H4 (cell line): ENCODE measurements at regions not wholly inside any gene's neighbourhood (a gene's known extent, or its start where the extent isn't known, plus 50 kb on each side); places are given as distances from the start of the nearest gene placed in this dataset.

Source experiments
- DNase-seq: peaks from one replicate; pipeline ENCODE4 v3.0.0-alpha.2; 2015; ENCODE audit warnings: low spot score

GRCh38 chr1:232201024-232201423 lies 428.9 kb downstream of the SIPA1L2 start:
- DNase-seq = no peak

GRCh38 chr1:232196042-232196441 lies 433.9 kb downstream of the SIPA1L2 start:
- no peak for DNase-seq

DNA sequence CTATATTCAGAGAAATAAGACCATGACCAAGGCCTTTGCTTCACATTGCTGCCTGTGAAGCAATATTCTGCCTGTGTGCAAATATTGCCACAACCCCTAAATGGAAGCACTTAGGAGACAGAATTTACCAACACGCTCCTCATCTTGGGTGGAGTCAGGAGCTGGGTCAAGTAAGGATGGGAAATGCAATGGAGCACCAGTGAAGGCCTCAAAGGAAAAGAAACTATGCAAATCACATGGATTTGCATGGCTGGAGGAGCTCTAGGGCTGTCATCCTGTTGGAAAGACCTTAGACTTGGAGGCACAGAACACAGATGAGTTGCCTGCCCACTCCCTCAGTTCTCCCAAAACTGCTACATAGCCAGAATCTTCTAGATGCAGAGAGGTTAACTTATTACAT lies 435.5 kb downstream of the SIPA1L2 start:
- DNase-seq = no peak

DNA sequence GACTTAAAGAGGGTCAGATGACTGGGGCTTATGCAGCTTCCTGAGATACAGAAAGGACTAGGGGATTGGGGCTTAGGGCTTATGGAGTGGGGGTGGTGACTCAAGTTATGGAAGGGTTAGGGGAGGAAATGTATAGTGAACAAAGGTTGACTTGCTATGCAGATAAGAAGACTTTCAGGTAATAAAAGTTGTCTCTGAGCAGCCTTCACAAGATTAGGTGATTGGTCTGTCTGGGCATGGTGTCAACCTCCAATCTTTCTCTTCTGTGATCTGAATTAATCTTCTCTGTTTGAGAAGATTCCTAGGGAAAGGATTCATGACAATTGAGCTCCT lies 436.5 kb downstream of the SIPA1L2 start:
- DNase-seq = no peak

- no peak for DNase-seq
These were observed 437.0 kb downstream of the SIPA1L2 start for GRCh38 chr1:232192781-232193450.

- DNase-seq = no peak
These were observed 438.4 kb downstream of the SIPA1L2 start for GRCh38 chr1:232191560-232191959.

- no peak for DNase-seq
These were observed 441.6 kb downstream of the SIPA1L2 start for GRCh38 chr1:232188318-232188717.

GRCh38 chr1:232186931-232187330 lies 443.0 kb downstream of the SIPA1L2 start:
- no peak for DNase-seq

DNA sequence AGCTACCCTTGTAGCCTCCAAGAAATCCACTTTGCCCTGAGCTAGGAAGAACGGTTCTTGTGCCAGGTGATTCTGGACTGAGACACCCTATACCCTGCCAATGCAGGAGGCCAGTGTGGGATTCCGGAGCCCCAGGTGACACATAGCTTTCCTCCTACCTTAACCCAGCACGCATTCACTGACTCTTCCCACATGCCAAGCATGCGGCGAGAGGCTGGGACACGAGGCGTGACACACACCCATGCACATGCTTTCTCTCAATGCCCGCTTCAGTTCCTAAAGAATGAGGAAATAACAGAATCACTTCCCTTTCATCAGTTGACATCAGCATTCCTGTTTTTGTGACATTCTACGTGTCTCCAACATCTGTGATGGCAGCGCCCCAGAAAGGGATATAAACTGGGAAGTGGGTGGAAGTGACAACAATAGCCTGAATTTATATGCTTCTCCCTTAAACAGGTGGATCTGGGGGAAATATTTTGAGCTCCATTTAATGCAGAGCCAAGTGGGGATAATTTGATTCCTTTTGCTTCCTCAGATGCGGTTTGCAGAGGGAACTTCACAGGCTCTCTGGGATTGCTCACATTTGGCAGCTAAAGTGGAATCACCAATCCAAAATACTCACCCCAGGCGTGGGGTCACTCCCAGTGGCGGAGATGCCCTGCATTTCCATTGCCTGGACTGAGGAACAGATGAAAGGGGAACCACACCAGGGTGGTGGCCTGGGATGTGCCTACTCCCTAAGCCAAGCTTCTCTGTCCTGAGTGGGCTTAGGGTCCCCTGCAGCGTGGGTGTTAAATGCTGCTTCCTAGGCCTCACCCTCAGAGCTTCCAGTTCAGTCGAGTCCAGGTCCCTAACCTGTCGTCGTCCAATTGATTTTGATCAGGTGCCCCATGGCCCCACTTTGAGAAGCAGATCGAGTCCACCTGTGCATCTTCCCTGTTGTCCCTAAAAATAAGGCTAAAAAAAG lies 445.1 kb downstream of the SIPA1L2 start:
- no peak for DNase-seq

DNA sequence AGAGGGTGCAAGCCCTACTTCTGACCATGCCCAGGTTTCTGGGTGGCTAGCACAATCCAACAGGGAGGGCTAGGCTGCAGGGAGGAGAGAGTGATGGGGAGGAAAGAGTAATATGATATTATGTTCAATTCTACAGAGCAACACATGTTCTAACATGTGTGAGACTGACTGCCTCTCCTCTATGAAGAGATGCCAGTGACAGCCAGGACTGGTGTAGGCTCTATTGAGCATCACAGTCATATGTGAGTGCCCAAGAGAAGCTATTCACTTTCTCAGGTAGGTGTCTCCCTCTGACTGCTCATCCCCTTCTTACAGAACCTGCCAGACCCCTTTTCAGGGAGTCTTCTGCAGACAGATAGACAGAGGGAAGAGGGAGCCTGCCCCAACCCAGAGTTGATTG lies 446.1 kb downstream of the SIPA1L2 start:
- no peak for DNase-seq

- no peak for DNase-seq
These were observed 446.6 kb downstream of the SIPA1L2 start for GRCh38 chr1:232183266-232183800.

DNA sequence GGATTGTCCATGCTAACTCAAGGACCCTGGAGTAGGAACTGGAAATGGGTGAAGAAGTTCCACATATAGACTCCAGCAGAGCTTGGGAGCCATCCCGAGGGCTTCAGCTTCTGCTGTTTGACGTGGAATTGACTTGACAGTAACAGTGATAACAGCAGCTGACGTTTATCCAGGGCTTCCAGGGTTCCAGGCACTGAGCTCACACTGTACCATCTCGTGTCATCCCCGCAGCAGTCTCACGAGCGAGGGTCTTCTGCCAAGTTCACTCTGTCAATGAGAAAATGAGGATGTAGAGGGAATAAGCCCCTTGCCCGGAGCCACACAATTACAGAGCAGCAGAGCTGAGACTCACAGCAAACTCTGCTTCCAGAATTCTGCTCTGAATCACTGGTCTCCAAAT lies 447.7 kb downstream of the SIPA1L2 start:
- no peak for DNase-seq

DNA sequence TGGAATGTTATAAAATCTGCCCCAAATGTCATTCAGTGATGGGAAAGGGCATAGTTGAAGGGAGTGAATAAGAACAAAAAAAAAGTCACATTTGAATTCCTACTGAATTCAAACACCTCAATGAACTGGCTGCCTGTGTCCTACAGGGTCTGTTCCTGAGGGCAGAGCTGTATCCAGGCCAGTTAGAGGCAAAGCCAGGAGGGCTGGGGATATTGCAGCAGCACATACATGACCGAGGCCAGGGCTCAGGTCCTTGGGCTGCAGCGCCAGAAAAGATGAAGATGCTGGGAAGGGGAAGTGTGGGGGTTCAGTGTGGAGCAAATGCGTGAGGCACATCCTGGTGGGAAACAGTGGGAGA lies 449.2 kb downstream of the SIPA1L2 start:
- no peak for DNase-seq

DNA sequence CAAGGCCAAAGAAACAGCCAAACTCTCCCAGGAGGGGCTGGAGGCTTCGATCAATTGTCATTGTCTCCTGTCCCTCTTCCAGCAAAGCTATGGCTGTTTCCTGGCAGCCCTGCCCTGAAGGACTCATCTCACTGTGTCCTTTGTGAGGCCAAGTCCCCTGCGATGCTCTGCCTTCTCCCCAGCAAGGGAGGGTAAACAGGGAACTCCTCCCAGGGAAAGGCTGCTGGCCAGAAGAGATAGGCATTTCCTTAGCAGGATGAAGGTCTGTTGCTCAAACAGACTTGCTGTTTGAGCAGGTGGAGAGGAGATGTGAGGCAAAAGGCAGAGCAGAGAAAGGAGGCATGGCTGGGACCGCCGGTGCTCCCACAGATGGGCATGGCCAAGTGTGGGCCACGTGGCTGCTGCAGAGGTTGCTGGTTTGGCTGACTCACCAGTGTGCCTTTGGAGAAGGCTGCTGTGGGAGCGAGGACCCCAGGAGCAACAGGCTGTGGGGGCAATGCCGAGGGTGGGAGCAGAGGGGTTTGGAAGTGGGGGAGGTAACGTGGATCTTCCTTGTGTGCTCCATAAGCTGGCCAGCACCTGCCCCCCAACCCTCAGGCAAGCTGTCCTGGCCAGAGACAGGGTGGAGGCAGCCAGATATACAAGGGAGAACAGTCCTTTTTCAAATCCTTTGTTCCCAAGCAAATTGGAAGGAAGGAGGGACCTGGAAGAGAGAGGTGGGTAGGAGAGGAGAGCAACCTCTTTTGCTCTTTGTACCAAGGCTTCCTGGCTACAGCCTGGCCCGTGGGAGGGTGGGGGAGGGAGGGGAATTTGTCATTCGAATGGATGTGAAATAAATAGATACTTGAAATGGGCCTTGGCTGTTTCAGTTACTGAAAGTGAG lies 449.8 kb downstream of the SIPA1L2 start:
- DNase-seq = no peak

DNA sequence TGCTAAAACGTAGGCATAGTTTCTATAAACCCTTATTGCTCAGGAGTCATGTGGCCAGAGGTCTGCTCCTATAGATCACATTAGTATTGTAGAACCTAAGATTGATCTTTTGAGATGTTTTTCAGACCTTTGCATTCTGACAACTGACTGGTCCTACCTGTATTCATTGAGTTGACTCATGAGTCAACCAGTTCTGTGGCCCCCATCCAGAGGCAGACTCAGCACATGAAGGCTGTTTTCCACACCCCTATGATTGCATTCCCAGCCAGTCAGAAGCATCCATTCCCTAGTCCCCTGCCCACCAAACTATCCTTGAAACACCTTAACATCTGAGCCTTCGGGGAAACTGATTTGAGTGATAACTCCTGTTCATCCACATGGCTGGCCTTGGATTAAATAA lies 451.7 kb downstream of the SIPA1L2 start:
- no peak for DNase-seq

- no peak for DNase-seq
These were observed 452.5 kb downstream of the SIPA1L2 start for GRCh38 chr1:232177438-232177837.

DNA sequence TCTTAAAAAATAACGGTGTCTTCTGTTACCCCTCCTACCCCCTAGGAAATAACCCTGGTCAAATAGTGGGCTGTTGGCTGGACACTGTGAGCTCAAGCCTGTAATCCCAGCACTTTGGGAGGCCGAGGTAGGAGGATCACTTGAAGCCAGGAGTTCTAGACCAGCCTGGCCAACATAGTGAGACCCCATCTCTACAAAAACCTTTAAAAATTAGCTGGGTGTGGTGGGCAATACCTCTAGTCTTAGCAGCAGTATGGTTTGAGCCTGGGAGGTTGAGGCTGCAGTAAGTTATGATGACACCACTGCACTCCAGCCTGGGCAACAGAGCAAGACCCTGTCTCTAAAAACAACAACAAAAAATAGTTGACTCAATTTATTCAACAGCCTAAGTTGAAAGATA lies 453.7 kb downstream of the SIPA1L2 start:
- no peak for DNase-seq

DNA sequence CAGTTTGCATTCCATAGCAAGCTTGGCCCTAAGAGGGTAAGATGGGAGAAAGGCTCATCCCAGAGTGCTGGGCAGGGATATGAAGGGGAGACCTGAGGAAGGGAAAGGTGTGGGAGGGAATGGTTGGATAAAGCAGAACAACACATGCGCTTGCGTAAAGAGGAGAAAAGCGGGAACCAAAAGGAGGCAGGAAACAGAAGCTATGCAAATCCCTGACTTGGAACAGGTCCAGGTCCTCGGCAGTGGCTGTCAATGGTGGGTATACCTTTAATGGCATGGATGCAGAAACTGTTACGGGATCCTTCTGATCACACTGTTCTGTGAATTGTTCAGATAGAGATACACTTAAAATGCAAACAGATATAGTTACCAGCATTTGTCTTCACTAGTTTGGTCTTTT lies 455.6 kb downstream of the SIPA1L2 start:
- no peak for DNase-seq

DNA sequence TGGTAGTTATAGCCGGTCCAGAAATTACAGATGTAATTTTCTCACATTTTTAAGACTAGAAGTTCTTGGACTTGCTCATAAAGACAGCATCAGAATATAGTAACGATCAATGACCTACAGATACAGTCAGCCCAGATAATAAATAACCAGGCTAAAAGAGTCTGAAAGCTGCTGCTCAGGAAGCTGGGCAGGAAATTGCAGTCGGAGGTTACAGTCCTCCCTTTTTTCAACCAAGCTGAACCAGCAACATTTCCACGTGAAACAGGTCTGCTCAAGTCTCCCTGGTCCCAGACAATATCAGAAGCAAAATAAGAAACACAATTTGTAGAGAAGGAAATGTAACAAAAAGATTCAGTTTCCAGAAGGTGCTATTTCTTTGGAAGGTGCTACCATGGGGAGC lies 457.4 kb downstream of the SIPA1L2 start:
- no peak for DNase-seq

- DNase-seq = no peak
These were observed 459.0 kb downstream of the SIPA1L2 start for GRCh38 chr1:232170909-232171308.

DNA sequence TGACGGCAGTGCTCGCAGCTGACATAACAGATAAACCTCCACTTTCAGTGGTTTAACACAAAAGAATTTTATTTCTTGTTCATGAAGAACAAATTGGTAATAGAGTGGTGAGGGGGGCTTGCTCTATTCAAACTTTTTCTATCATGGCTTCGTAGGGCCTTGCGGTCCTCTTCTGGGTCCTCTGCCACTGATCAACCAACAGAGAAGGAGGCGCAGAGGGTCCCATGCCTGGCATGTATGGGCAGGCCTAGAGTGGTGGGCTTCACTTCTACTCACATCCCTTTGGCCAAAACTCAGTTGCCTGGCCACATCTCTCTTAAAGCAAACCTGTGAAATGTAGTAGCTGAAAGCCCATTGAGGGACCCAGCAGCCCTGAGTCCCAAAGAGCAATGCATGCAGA lies 460.5 kb downstream of the SIPA1L2 start:
- no peak for DNase-seq

- no peak for DNase-seq
These were observed 461.4 kb downstream of the SIPA1L2 start for GRCh38 chr1:232168508-232168907.
